ENCODE measurements at regions not wholly inside any gene's neighbourhood (a gene's known extent, or its start where the extent isn't known, plus 50 kb on each side); places are given as distances from the start of the nearest gene placed in this dataset.

DNA sequence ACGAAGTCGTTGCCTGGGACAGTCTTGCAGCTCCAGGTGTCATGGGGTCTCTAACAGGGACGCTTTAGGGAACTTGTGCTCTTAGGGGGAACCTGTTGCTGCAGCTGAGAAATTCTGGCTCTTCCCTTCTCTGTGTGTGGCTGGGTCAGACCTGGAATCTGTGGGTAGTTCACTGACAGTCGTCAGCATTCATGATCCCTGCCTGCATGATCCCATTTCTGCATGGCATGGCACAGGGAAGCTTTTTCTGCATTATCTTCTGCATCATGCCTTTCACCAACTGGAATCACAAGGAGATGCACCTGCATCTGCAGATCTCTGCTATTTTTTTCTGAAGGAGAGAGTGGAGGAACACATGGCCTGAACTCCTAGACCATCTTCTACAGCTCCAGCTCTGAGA is 85.6 kb downstream of the SOX9 start:
- DNase-seq (ENCODE audit: low read depth in 3 of 3, low spot score in 1 of 3): no peak

GRCh38 chr17:72208832-72209231 is 88.0 kb downstream of the SOX9 start:
- DNase-seq (ENCODE audit: low read depth in 3 of 3, low spot score in 1 of 3): no peak

- no peak for DNase-seq (ENCODE audit: low read depth in 3 of 3, low spot score in 1 of 3)
These were observed 91.2 kb downstream of the SOX9 start for GRCh38 chr17:72212041-72212440.

GRCh38 chr17:72215490-72215889 is 94.7 kb downstream of the SOX9 start:
- DNase-seq (ENCODE audit: low read depth in 3 of 3, low spot score in 1 of 3): no peak

GRCh38 chr17:72215928-72216327 is 95.1 kb downstream of the SOX9 start:
- no peak for DNase-seq (ENCODE audit: low read depth in 3 of 3, low spot score in 1 of 3)

GRCh38 chr17:72219137-72219823 is 98.5 kb downstream of the SOX9 start:
- no peak for DNase-seq (ENCODE audit: low read depth in 3 of 3, low spot score in 1 of 3)

DNA sequence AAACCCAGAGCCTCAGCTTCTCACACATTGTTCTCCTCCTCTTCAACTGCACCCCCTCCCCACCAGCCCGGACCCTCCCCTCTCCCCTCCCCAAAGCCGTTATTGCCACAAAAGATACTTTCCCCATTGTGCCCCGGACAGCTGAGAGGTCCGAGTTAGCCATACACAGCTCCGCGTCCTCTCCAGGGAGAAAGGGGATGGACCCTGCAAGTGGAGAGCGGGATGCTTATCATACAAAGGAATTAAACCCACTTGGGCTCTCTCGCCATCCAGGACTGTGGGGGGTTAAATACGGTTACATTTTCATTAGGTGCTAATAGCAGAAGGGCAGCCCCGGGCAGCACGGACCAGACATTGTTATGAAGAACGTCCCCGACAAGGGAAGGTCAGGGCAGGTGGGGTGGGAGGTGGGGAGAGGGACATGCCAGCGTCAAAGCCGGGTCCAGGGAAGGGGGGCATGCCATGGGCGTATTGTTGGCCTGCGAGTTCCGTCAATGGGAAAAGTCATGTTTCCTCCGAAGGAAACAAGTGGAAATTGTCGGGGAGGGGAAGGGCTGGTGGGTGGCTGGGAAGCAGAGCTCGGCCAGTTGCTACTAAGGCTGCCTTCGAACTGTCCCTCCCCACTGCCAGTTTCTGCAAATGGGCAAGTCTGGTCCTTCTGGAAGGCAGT is 99.1 kb downstream of the SOX9 start:
- no peak for DNase-seq (ENCODE audit: low read depth in 3 of 3, low spot score in 1 of 3)

DNA sequence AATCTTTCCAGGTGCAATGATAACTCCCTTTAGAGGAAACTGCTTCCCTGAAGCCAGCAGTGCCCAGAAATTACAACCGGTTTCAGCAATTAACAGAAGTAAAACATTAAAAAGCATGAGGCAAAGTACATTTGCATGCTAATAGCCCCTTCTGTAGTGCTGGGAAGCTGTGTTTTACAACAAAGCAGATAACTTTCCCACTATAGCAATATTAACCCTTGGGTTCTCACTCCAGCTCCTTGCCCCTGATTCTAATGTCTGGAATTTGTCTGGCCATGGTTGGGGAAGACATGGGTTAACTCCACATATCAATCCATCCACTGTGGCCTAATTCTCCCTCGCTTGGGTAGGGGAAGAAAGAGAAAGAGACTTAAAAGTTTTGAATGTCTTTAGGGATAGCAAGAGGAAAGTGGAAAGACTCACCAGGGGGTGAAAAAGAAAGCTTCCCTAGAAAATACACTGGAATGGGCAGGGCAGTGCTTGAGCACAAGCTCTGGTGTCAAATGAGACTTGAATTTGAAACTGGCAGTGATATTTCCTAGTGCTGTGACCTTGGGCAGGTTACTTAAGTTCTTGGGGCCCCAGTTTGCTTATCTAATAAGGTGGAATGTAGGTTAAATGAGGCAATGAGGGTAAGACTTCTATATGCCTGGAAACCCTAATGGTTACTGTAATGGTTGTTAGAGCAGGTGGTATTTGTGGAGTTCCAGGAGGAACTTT is 102.0 kb downstream of the SOX9 start:
- no peak for DNase-seq (ENCODE audit: low read depth in 3 of 3, low spot score in 1 of 3)

DNA sequence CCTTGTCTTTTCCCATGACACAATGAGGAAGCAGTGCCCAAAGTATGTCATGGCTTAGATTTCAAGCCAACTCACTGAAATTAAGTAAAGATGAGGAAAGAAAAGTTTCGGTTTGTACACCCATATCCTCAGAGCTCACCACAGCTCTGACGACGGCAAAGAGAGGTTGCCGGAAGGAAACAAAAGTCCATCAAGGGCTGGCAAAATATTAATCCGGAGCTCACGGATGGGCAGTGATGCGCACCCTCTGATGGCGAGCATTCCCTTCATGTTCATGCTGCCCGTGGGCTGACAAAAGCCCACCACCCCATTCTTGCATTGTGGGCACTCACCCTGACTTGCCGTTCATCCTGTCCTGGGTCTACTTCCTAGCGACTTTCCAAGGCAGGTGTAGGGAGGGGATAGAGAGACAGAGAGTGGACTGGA is 103.1 kb downstream of the SOX9 start:
- DNase-seq (ENCODE audit: low read depth in 3 of 3, low spot score in 1 of 3): no peak

DNA sequence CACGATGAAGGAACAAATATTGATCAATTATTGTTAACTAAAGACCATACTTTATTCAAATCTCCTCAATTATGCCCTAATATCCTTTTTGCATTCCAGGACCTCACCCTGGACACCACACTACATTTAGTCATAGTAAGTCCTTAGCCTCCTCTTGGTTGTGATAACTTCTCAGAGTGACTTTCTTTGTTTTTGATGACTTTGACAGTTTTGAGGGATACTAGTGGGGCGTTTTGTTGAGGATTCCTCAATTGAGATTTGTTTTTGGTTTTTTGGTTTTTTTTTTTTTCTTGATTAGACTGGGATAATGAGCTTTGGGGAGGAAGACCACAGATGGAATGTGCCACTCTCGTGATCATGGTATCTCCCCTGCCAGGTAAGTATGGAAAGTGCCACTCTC is 105.5 kb downstream of the SOX9 start:
- no peak for DNase-seq (ENCODE audit: low read depth in 3 of 3, low spot score in 1 of 3)

GRCh38 chr17:72233986-72234385 is 113.2 kb downstream of the SOX9 start:
- DNase-seq (ENCODE audit: low read depth in 3 of 3, low spot score in 1 of 3): no peak

DNA sequence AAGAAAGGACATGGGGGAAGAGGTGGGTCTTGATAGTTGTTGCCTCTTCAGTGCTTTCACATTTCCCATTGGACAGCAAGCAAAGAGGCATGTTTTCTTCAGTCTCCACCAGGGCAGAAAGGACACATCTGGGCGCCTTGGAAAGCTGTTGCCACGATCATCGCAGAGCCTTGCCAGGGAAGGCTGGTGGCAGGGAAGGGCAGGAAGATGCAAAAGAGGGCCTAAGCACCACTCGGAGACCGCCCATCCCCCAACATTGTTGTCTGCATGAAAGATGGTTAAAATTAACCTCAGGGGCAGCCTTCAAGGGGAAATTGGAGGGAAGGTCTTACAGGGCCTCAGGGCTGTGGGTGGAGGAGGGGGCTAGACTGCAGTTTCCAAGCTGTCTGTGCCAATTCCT is 114.2 kb downstream of the SOX9 start:
- no peak for DNase-seq (ENCODE audit: low read depth in 3 of 3, low spot score in 1 of 3)

- no peak for DNase-seq (ENCODE audit: low read depth in 3 of 3, low spot score in 1 of 3)
These were observed 116.3 kb downstream of the SOX9 start for GRCh38 chr17:72236980-72237633.

GRCh38 chr17:72238157-72238673 is 117.4 kb downstream of the SOX9 start:
- no peak for DNase-seq (ENCODE audit: low read depth in 3 of 3, low spot score in 1 of 3)

DNA sequence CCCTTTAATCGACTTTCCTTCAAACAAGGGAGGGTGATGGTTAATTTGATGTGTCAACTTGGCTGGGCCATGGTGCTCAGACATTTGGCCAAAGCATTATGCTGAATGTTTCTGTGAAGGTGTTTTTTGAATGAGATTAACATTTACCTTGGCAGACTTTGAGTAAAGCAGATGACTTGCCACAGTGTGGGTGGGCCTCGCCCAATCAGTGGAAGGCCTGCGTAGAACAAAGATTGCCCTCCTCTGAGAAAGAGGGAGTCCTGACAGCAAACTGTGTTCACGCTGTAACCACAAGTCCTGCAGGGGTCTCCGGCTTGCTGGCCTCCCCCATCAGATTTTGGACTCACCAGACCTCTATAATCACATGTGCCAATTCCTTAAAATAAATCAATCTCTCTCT is 118.7 kb downstream of the SOX9 start:
- no peak for DNase-seq (ENCODE audit: low read depth in 3 of 3, low spot score in 1 of 3)

DNA sequence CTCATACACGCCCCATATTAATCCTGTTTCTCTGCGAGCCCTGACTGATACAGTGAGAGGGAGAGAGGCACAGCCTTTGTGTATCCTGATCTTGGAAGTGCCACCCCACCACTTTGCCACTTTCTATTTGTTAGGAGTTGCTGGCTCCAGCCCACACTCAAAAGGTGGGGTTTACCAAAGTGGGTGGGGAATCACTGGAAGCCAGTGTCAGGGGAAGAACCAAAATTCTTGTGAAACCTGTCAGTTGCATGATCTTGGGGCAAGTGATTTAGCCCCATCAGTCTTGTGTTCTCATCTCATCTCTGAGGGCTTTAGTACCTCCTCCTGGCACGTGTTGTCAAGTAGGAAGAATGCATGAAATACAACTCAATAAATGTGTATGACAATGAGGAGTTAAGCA is 119.5 kb downstream of the SOX9 start:
- no peak for DNase-seq (ENCODE audit: low read depth in 3 of 3, low spot score in 1 of 3)

GRCh38 chr17:72244494-72244893 is 123.7 kb downstream of the SOX9 start:
- no peak for DNase-seq (ENCODE audit: low read depth in 3 of 3, low spot score in 1 of 3)

- DNase-seq (ENCODE audit: low read depth in 3 of 3, low spot score in 1 of 3): no peak
These were observed 124.1 kb downstream of the SOX9 start for GRCh38 chr17:72244956-72245355.

DNA sequence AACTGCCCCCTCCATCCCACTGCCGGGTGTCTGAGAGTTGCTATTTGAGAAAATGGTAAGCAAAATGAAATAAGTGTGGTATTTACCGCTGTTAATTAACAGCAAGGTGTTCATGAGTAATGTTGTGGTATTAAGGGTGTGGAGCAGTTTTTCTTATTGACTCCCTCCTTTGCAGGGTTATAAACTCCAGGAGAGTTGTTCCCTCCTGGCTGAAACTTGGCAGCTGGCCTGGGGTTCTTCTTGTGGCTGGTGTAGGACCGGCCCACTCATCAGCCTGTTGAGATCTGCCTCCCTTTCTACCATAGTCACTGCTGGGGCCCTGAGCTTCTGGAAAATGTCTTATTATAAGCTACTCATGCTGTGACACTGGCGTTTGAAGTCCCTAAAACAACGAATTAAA is 128.6 kb downstream of the SOX9 start:
- no peak for DNase-seq (ENCODE audit: low read depth in 3 of 3, low spot score in 1 of 3)

- no peak for DNase-seq (ENCODE audit: low read depth in 3 of 3, low spot score in 1 of 3)
These were observed 129.4 kb downstream of the SOX9 start for GRCh38 chr17:72250206-72250605.

GRCh38 chr17:72253597-72253996 is 132.8 kb downstream of the SOX9 start:
- DNase-seq (ENCODE audit: low read depth in 3 of 3, low spot score in 1 of 3): no peak
